ENCODE measurements at regions not wholly inside any gene's neighbourhood (a gene's known extent, or its start where the extent isn't known, plus 50 kb on each side); places are given as distances from the start of the nearest gene placed in this dataset.

DNA sequence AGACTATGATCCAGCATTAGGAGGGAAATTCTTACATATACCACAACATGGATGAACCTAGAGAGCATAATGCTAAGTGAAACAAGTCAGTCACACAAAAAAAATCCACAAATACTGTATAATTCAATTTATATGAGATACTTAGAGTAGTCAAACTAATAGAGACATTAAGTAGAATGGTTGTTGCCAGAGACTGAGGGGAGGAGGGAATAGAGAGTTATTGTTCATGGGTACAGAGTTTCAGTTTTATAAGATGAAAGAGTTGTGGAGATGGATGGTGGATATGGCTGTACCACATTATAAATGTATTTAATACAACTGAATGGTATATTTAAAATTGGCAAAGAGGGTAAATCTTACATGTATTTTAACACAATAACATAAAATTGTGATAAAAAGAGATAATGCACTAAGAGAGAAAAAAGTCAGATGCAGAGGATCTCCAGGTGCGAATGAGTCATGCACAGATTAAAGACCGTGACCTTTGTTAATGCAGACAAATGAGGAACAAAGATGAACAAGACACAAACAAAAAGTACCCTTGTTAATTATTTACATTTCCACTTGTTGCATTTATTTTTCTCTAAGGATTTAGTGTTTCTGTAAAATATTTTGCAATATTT lies 541.7 kb upstream of the MEX3C start (continued):
- TF ChIP-seq, protein P1, sequence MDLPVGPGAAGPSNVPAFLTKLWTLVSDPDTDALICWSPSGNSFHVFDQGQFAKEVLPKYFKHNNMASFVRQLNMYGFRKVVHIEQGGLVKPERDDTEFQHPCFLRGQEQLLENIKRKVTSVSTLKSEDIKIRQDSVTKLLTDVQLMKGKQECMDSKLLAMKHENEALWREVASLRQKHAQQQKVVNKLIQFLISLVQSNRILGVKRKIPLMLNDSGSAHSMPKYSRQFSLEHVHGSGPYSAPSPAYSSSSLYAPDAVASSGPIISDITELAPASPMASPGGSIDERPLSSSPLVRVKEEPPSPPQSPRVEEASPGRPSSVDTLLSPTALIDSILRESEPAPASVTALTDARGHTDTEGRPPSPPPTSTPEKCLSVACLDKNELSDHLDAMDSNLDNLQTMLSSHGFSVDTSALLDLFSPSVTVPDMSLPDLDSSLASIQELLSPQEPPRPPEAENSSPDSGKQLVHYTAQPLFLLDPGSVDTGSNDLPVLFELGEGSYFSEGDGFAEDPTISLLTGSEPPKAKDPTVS (IDR thresholded peaks at IDR 0.05; ENCODE audit: low read depth, low read length) = no peak
- TF ChIP-seq KAT2A (conservative IDR thresholded peaks at IDR 0.05; ENCODE audit: control insufficient read depth, low read depth, low read length) (no peak), POLR2AphosphoS5 (IDR thresholded peaks at IDR 0.05; ENCODE audit: low read length) (no peak), RAD21 (IDR thresholded peaks at IDR 0.05; ENCODE audit: insufficient read depth, low read depth, low read length) (no peak), KLF5 (IDR thresholded peaks at IDR 0.05; ENCODE audit: partially characterized antibody) (no peak), ASH2L (IDR thresholded peaks at IDR 0.05; ENCODE audit: borderline replicate concordance, low read depth) (no peak), NFYB (IDR thresholded peaks at IDR 0.05; ENCODE audit: insufficient read depth, low read depth, low read length) (no peak), ZBED1 (IDR thresholded peaks at IDR 0.05; ENCODE audit: borderline replicate concordance) (no peak), TBL1XR1 (IDR thresholded peaks at IDR 0.05; ENCODE audit: low read depth, low read length) (no peak), HDAC6 (IDR thresholded peaks at IDR 0.05; ENCODE audit: unreplicated experiment) (no peak), RCOR1 (conservative IDR thresholded peaks at IDR 0.05; ENCODE audit: low read depth, low read length) (no peak), NR2C1 (IDR thresholded peaks at IDR 0.05) (peak; percentile 40; the same call in 1 of the 2 replicates), HDAC2 (IDR thresholded peaks at IDR 0.05) (no peak), TAF1 (IDR thresholded peaks at IDR 0.05; ENCODE audit: borderline replicate concordance, low read depth, low read length) (no peak), PML (IDR thresholded peaks at IDR 0.05; ENCODE audit: low read length) (no peak), BRCA1 (IDR thresholded peaks at IDR 0.05; ENCODE audit: low read depth, low read length) (no peak), BCL11A (IDR thresholded peaks at IDR 0.05; ENCODE audit: low read depth, low read length) (peak; percentile 83), DPF2 (IDR thresholded peaks at IDR 0.05) (peak; percentile 96), RFX5 (IDR thresholded peaks at IDR 0.05; ENCODE audit: low read depth, low read length) (no peak), WRNIP1 (IDR thresholded peaks at IDR 0.05; ENCODE audit: borderline replicate concordance, low read depth, low read length) (no peak)
- TF ChIP-seq, protein P2, sequence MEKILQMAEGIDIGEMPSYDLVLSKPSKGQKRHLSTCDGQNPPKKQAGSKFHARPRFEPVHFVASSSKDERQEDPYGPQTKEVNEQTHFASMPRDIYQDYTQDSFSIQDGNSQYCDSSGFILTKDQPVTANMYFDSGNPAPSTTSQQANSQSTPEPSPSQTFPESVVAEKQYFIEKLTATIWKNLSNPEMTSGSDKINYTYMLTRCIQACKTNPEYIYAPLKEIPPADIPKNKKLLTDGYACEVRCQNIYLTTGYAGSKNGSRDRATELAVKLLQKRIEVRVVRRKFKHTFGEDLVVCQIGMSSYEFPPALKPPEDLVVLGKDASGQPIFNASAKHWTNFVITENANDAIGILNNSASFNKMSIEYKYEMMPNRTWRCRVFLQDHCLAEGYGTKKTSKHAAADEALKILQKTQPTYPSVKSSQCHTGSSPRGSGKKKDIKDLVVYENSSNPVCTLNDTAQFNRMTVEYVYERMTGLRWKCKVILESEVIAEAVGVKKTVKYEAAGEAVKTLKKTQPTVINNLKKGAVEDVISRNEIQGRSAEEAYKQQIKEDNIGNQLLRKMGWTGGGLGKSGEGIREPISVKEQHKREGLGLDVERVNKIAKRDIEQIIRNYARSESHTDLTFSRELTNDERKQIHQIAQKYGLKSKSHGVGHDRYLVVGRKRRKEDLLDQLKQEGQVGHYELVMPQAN (conservative IDR thresholded peaks at IDR 0.05) = no peak
- TF ChIP-seq, protein P3, sequence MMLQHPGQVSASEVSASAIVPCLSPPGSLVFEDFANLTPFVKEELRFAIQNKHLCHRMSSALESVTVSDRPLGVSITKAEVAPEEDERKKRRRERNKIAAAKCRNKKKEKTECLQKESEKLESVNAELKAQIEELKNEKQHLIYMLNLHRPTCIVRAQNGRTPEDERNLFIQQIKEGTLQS (IDR thresholded peaks at IDR 0.05; ENCODE audit: borderline replicate concordance, extremely low read depth, low read depth, low read length) = no peak
- TF ChIP-seq, protein P4, sequence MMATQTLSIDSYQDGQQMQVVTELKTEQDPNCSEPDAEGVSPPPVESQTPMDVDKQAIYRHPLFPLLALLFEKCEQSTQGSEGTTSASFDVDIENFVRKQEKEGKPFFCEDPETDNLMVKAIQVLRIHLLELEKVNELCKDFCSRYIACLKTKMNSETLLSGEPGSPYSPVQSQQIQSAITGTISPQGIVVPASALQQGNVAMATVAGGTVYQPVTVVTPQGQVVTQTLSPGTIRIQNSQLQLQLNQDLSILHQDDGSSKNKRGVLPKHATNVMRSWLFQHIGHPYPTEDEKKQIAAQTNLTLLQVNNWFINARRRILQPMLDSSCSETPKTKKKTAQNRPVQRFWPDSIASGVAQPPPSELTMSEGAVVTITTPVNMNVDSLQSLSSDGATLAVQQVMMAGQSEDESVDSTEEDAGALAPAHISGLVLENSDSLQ (IDR thresholded peaks at IDR 0.05) = no peak
- TF ChIP-seq, protein P5, sequence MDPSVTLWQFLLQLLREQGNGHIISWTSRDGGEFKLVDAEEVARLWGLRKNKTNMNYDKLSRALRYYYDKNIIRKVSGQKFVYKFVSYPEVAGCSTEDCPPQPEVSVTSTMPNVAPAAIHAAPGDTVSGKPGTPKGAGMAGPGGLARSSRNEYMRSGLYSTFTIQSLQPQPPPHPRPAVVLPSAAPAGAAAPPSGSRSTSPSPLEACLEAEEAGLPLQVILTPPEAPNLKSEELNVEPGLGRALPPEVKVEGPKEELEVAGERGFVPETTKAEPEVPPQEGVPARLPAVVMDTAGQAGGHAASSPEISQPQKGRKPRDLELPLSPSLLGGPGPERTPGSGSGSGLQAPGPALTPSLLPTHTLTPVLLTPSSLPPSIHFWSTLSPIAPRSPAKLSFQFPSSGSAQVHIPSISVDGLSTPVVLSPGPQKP (IDR thresholded peaks at IDR 0.05; ENCODE audit: low read depth, low read length) = no peak

Measured in GM12878 (cell line).